HCT116 (cell line): ENCODE measurements at regions not wholly inside any gene's neighbourhood (a gene's known extent, or its start where the extent isn't known, plus 50 kb on each side); places are given as distances from the start of the nearest gene placed in this dataset.

Experiments used
- EZH2 ChIP-seq: fragments of 200-600 bp; sonication (generic); IDR thresholded peaks from 2 replicates; pipeline ENCODE4 v1.6.1; 2017; ENCODE audit warnings: antibody characterized with exemption, mixed run types
- POLR2A ChIP-seq: IDR thresholded peaks from 2 replicates; pipeline ENCODE4 v1.7.0; 2011; ENCODE audit warnings: borderline replicate concordance; ENCODE audit not compliant: insufficient read depth, insufficient read length; ENCODE audit errors: extremely low read depth
- POLR2AphosphoS5 ChIP-seq: IDR thresholded peaks from 2 replicates; pipeline ENCODE4 v1.6.1; 2011; ENCODE audit warnings: mild to moderate bottlenecking, low read depth, low read length, moderate library complexity
- RAD21 ChIP-seq: IDR thresholded peaks from 2 replicates; pipeline ENCODE4 v1.6.1; 2012; ENCODE audit warnings: low read depth, mild to moderate bottlenecking
- SIN3A ChIP-seq: IDR thresholded peaks from 2 replicates; pipeline ENCODE4 v1.6.1; 2012; ENCODE audit warnings: low read depth
- SP1 ChIP-seq: IDR thresholded peaks from 2 replicates; pipeline ENCODE4 v1.6.1; 2012; ENCODE audit warnings: low read depth
- YY1 ChIP-seq: IDR thresholded peaks from 2 replicates; pipeline ENCODE4 v1.6.1; 2011; ENCODE audit warnings: low read length, low read depth, moderate library complexity, mild to moderate bottlenecking; ENCODE audit not compliant: insufficient replicate concordance; ENCODE audit errors: extremely low read depth
- TF ChIP-seq, protein P1 (sequence below), 3 experiments: fragments of 200-600 bp in 1 of 3; sonication (generic) in 1 of 3; IDR thresholded peaks in 2 of 3; conservative IDR thresholded peaks in 1 of 3; 2 replicates each; pipeline ENCODE4 v1.5.1; 2012 to 2017; ENCODE audit warnings: low read depth in 2 of 3, low read length in 2 of 3, antibody characterized with exemption in 1 of 3, borderline replicate concordance in 1 of 3, control low read depth in 1 of 3, mild to moderate bottlenecking in 1 of 3, mixed read lengths in 1 of 3, mixed run types in 1 of 3, moderate library complexity in 1 of 3; ENCODE audit not compliant: insufficient read depth in 1 of 3
- TF ChIP-seq, protein P2 (sequence below): IDR thresholded peaks from 2 replicates; pipeline ENCODE4 v1.6.1; 2012; ENCODE audit warnings: low read depth

DNA sequence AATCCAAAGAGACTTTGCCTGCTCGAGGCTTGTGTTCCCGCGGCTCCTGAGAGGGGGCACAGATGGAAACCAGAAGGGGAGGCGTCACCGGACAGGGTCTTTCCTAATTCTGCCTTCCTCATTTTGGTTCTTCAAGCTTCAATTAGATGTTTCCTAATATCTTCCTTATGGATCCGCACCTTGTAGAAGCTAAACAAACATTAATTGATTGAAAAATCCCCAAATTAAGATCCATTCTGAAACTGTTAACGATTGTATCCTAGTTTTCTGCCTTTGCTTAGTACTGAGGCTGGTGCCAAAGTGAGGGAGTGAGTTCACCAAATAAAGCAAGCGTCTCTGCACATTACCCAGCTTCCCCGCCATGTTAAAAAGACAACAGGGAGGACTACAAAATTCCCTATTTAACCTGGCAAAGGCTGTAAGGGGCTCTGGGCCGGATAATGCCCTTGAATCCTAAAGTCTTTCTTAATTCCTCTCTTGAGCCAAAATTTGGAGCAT, 123.2 kb downstream of the GPX5 start:
- TF ChIP-seq POLR2A (no peak), SP1 (no peak), YY1 (no peak), SIN3A (no peak), POLR2AphosphoS5 (no peak), RAD21 (no peak), EZH2 (no peak)
- TF ChIP-seq, protein P1, sequence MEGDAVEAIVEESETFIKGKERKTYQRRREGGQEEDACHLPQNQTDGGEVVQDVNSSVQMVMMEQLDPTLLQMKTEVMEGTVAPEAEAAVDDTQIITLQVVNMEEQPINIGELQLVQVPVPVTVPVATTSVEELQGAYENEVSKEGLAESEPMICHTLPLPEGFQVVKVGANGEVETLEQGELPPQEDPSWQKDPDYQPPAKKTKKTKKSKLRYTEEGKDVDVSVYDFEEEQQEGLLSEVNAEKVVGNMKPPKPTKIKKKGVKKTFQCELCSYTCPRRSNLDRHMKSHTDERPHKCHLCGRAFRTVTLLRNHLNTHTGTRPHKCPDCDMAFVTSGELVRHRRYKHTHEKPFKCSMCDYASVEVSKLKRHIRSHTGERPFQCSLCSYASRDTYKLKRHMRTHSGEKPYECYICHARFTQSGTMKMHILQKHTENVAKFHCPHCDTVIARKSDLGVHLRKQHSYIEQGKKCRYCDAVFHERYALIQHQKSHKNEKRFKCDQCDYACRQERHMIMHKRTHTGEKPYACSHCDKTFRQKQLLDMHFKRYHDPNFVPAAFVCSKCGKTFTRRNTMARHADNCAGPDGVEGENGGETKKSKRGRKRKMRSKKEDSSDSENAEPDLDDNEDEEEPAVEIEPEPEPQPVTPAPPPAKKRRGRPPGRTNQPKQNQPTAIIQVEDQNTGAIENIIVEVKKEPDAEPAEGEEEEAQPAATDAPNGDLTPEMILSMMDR (IDR thresholded peaks at IDR 0.05 in 2 of 3, conservative IDR thresholded peaks at IDR 0.05 in 1 of 3; ENCODE audit: borderline replicate concordance in 1 of 3, insufficient read depth in 1 of 3, low read depth in 2 of 3, low read length in 2 of 3), result no peak
- TF ChIP-seq, protein P2, sequence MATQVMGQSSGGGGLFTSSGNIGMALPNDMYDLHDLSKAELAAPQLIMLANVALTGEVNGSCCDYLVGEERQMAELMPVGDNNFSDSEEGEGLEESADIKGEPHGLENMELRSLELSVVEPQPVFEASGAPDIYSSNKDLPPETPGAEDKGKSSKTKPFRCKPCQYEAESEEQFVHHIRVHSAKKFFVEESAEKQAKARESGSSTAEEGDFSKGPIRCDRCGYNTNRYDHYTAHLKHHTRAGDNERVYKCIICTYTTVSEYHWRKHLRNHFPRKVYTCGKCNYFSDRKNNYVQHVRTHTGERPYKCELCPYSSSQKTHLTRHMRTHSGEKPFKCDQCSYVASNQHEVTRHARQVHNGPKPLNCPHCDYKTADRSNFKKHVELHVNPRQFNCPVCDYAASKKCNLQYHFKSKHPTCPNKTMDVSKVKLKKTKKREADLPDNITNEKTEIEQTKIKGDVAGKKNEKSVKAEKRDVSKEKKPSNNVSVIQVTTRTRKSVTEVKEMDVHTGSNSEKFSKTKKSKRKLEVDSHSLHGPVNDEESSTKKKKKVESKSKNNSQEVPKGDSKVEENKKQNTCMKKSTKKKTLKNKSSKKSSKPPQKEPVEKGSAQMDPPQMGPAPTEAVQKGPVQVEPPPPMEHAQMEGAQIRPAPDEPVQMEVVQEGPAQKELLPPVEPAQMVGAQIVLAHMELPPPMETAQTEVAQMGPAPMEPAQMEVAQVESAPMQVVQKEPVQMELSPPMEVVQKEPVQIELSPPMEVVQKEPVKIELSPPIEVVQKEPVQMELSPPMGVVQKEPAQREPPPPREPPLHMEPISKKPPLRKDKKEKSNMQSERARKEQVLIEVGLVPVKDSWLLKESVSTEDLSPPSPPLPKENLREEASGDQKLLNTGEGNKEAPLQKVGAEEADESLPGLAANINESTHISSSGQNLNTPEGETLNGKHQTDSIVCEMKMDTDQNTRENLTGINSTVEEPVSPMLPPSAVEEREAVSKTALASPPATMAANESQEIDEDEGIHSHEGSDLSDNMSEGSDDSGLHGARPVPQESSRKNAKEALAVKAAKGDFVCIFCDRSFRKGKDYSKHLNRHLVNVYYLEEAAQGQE, result no peak
